Kidney (tissue), 13 donors: ENCODE measurements at regions not wholly inside any gene's neighbourhood (a gene's known extent, or its start where the extent isn't known, plus 50 kb on each side); places are given as distances from the start of the nearest gene placed in this dataset.
"Not testable (repeated sequence)": the region's sequence is repeated elsewhere in the genome, so short reads cannot be mapped to it uniquely, and the experiment has no call there.

Experiments
- DNase-seq, 5 donors: peaks; one replicate each; pipeline ENCODE4 v3.0.0-alpha.2; 2013 to 2020
- FAIRE-seq: peaks from 2 replicates; lab custom pipeline; 2012; peaks lifted over from hg19 to GRCh38; lab: Jason Lieb, UNC
- H3K27ac ChIP-seq, 2 donors: one replicate each; pipeline ENCODE4 v1.7.0; 2013; ENCODE audit warnings: low read depth in 2 of 2, low read length in 2 of 2, inconsistent platforms in 1 of 2
- H3K27me3 ChIP-seq: one replicate; pipeline ENCODE4 v1.7.1; 2013; ENCODE audit warnings: low read length, inconsistent platforms; ENCODE audit not compliant: control insufficient read depth, insufficient read depth
- H3K36me3 ChIP-seq, 3 donors: one replicate each; pipeline versions ENCODE4 v1.7.0 to v1.7.1; 2013; ENCODE audit warnings: low read length in 3 of 3, control low read depth in 1 of 3, inconsistent platforms in 1 of 3; ENCODE audit not compliant: insufficient read depth in 3 of 3, control insufficient read depth in 2 of 3
- H3K4me1 ChIP-seq, 3 donors: one replicate each; pipeline versions ENCODE4 v1.7.0 to v1.7.1; 2013; ENCODE audit warnings: low read length in 3 of 3, inconsistent platforms in 1 of 3, low read depth in 1 of 3; ENCODE audit not compliant: control insufficient read depth in 2 of 3, insufficient read depth in 2 of 3
- H3K4me3 ChIP-seq, 3 donors: one replicate each; pipeline versions ENCODE4 v1.7.0 to v1.8.1; 2013; ENCODE audit warnings: low read length in 3 of 3, control low read depth in 1 of 3, inconsistent platforms in 1 of 3
- H3K9ac ChIP-seq, 3 donors: one replicate each; pipeline versions ENCODE4 v1.7.0 to v1.7.1; 2013; ENCODE audit warnings: low read length in 3 of 3, control low read depth in 1 of 3, inconsistent platforms in 1 of 3
- H3K9me3 ChIP-seq, 3 donors: one replicate each; pipeline versions ENCODE4 v1.7.0 to v1.7.1; 2013; ENCODE audit warnings: low read length in 3 of 3, control low read depth in 1 of 3, inconsistent platforms in 1 of 3; ENCODE audit not compliant: control insufficient read depth in 2 of 3, insufficient read depth in 1 of 3
- CTCF ChIP-seq: IDR thresholded peaks from 3 replicates; pipeline ENCODE4 v1.5.1; 2012; ENCODE audit warnings: mild to moderate bottlenecking, moderate library complexity, borderline replicate concordance; ENCODE audit not compliant: insufficient read depth; ENCODE audit errors: extremely low read depth
- intact Hi-C: fragments of 100-400 bp; cut with DNase I; formaldehyde crosslinking; loops from one replicate; pipeline ENCODE4 v1.11.1; 2022
- donor health status: control.
- donor health status: control.
- donor health status: control.
- donor health status: control.
- donor health status: control.
- donor health status: DM: yes; HTN: yes; CAD: no.
- donor health status: Normal renal cell carcinoma (clear cell type).

GRCh38 chr14:87252103-87252502, 740.9 kb downstream of the GALC start:
- Histone ChIP-seq H3K4me1 (no peaks in the 10 kb centered on the region), H3K4me3 (no peak overlapping the region), H3K27me3 (no peaks in the 10 kb centered on the region), H3K9ac (no peak overlapping the region), H3K27ac (no peak overlapping the region), H3K36me3 (no peaks in the 10 kb centered on the region), H3K9me3 (no peaks in the 10 kb centered on the region)
- DNase-seq (no peak), FAIRE-seq (no peak)
- no peak for TF ChIP-seq CTCF
- intact Hi-C loops = no loop called here

- FAIRE-seq (no peak), DNase-seq (peak in 2 of 5 donors; percentile 43 to 44)
- Histone ChIP-seq H3K4me1 (no peaks in the 10 kb centered on the region), H3K27ac (no peak overlapping the region), H3K36me3 (no peaks in the 10 kb centered on the region), H3K9ac (no peak overlapping the region), H3K27me3 (no peaks in the 10 kb centered on the region), H3K4me3 (no peak overlapping the region), H3K9me3 (no peaks in the 10 kb centered on the region)
- no peak for TF ChIP-seq CTCF
- intact Hi-C loops = no loop called here
Measured at GRCh38 chr14:87251011-87251410, 742.0 kb downstream of the GALC start.

- peak in 1 of 5 donors; percentile 6 for DNase-seq
Measured at GRCh38 chr14:87241018-87241768, 751.8 kb downstream of the GALC start.

GRCh38 chr14:87240319-87240718, 752.7 kb downstream of the GALC start:
- H3K36me3 ChIP-seq, FAIRE-seq, DNase-seq, H3K4me1 ChIP-seq, intact Hi-C loops, H3K27me3 ChIP-seq, H3K9me3 ChIP-seq, H3K4me3 ChIP-seq, H3K27ac ChIP-seq, H3K9ac ChIP-seq: not testable (repeated sequence)

More at GRCh38 chr14:87241018-87241768, 751.8 kb downstream of the GALC start:
- Histone ChIP-seq H3K9ac (no peak overlapping the region), H3K36me3 (no peaks in the 10 kb centered on the region), H3K9me3 (no peaks in the 10 kb centered on the region), H3K27ac (no peak overlapping the region), H3K4me1 (no peaks in the 10 kb centered on the region), H3K4me3 (no peak overlapping the region), H3K27me3 (no peaks in the 10 kb centered on the region)
- intact Hi-C loops = no loop called here
- TF ChIP-seq CTCF = no peak
- FAIRE-seq = no peak
